CD4-positive, CD25-positive, alpha-beta regulatory T cell (primary cell): ENCODE measurements at regions not wholly inside any gene's neighbourhood (a gene's known extent, or its start where the extent isn't known, plus 50 kb on each side); places are given as distances from the start of the nearest gene placed in this dataset.
A peak's percentile ranks its signal among the peaks of the same experiment; 100 is the strongest.

ENCODE experiments used
- ATAC-seq, 2 donors: fragments of 150-1000 bp; cut with Tn5 transposase; one replicate each; pipeline ENCODE4 v1.10.0; 2021; ENCODE audit warnings: low read depth in 2 of 2, moderate number of reproducible peaks in 2 of 2, moderate library complexity in 1 of 2
- DNase-seq, 3 donors: peaks; one replicate each; pipeline versions ENCODE4 v3.0.0 to v3.0.0-alpha.2; 2012 to 2022; ENCODE audit warnings: mixed read lengths in 1 of 3
- H3K27ac ChIP-seq: one replicate; pipeline ENCODE4 v1.7.0; 2013; ENCODE audit warnings: mild to moderate bottlenecking, low read length; ENCODE audit not compliant: insufficient read depth, poor library complexity, severe bottlenecking
- H3K27me3 ChIP-seq: one replicate; pipeline ENCODE4 v1.7.0; 2013; ENCODE audit warnings: low read length; ENCODE audit not compliant: control insufficient read depth, insufficient read depth
- H3K36me3 ChIP-seq: one replicate; pipeline ENCODE4 v1.7.0; 2013; ENCODE audit warnings: mild to moderate bottlenecking, low read length, moderate library complexity; ENCODE audit not compliant: control insufficient read depth, insufficient read depth
- H3K4me1 ChIP-seq: 2 replicates; pipeline ENCODE4 v1.7.0; 2013; ENCODE audit warnings: mild to moderate bottlenecking, low read length; ENCODE audit not compliant: insufficient read depth, control insufficient read depth, poor library complexity, severe bottlenecking
- H3K4me3 ChIP-seq: one replicate; pipeline ENCODE4 v1.7.0; 2013; ENCODE audit warnings: low read depth, mild to moderate bottlenecking, low read length, moderate library complexity
- H3K9me3 ChIP-seq, 2 experiments: 1 replicate in 1 of 2; 2 replicates in 1 of 2; pipeline ENCODE4 v1.7.0; 2013; ENCODE audit warnings: low read length in 2 of 2, mild to moderate bottlenecking in 1 of 2, moderate library complexity in 1 of 2; ENCODE audit not compliant: control insufficient read depth in 2 of 2
- H3K27ac Mint-ChIP-seq, 3 donors: one replicate each; pipeline ENCODE4 v1.8.0; 2020 to 2022; ENCODE audit warnings: mild to moderate bottlenecking in 3 of 3, mixed read lengths in 3 of 3, moderate library complexity in 2 of 3
- H3K27me3 Mint-ChIP-seq: one replicate; pipeline ENCODE4 v1.8.0; 2022; ENCODE audit warnings: mild to moderate bottlenecking, mixed read lengths
- H3K36me3 Mint-ChIP-seq: one replicate; pipeline ENCODE4 v1.8.0; 2020; ENCODE audit warnings: mixed read lengths
- H3K4me1 Mint-ChIP-seq, 4 donors: one replicate each; pipeline ENCODE4 v1.8.0; 2020 to 2022; ENCODE audit warnings: mixed read lengths in 4 of 4, mild to moderate bottlenecking in 1 of 4
- H3K4me3 Mint-ChIP-seq, 4 donors: one replicate each; pipeline ENCODE4 v1.8.0; 2020 to 2022; ENCODE audit warnings: mild to moderate bottlenecking in 4 of 4, mixed read lengths in 4 of 4, moderate library complexity in 3 of 4
- H3K9me3 Mint-ChIP-seq, 7 donors: one replicate each; pipeline ENCODE4 v1.8.0; 2020 to 2022; ENCODE audit warnings: mixed read lengths in 7 of 7, mild to moderate bottlenecking in 3 of 7, moderate library complexity in 2 of 7

- H3K9me3 Mint-ChIP-seq, result peaks cover 0 to 8% (median 2%) of the 10 kb centered on the region in 7 donors
- no peak for ATAC-seq
Measured at GRCh38 chr3:31075876-31076275, 181.4 kb upstream of the GADL1 start.

DNA sequence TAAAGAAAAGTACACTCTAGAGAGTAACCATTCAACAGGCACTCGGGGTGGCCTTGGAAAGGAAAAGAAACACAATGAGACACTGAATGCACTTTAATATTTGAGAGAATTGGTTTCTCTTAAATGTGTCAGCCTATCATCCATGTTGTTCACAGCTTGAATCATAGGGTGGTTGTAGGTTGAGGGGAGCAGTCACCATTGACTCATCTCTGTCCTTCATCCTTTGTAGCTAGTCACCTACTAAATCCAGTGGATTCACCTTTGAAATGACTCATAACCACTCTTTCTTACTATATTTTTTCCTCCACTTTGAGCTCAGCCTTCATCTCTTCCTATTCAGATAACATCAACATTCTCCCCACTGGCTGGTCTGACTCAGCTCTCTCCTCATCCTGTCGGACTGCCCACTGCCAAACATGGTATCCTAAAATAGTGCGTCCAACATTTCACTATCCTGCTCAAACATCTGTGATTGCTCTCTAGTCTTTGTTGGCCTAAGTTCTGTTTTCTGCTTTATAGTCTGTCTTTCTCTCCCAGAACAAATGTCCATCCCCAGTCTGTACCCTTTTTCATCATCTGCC is 182.7 kb upstream of the GADL1 start:
- ATAC-seq, result peak in 1 of 2 donors; percentile 37
- Mint-ChIP-seq H3K27ac (peak overlapping the region in 1 of 3 donors; percentile 3), H3K4me3 (no peak overlapping the region), H3K36me3 (no peaks in the 10 kb centered on the region), H3K27me3 (no peaks in the 10 kb centered on the region), H3K4me1 (no peaks in the 10 kb centered on the region), H3K9me3 (peaks cover 0 to 6% (median 0%) of the 10 kb centered on the region in 7 donors)
- no peaks in the 10 kb centered on the region for H3K27me3 ChIP-seq
- H3K4me3 ChIP-seq, result no peak overlapping the region
- no peaks in the 10 kb centered on the region for H3K4me1 ChIP-seq
- no peak overlapping the region for H3K27ac ChIP-seq
- H3K36me3 ChIP-seq, result no peaks in the 10 kb centered on the region
- peak in 1 of 3 donors; percentile 60 for DNase-seq
- no peaks in the 10 kb centered on the region for H3K9me3 ChIP-seq

More at GRCh38 chr3:31075876-31076275, 181.4 kb upstream of the GADL1 start:
- Histone ChIP-seq H3K36me3 (no peaks in the 10 kb centered on the region), H3K27me3 (no peaks in the 10 kb centered on the region), H3K9me3 (no peaks in the 10 kb centered on the region), H3K4me3 (no peak overlapping the region), H3K4me1 (no peaks in the 10 kb centered on the region), H3K27ac (no peak overlapping the region)
- Mint-ChIP-seq H3K27ac (no peak overlapping the region), H3K4me1 (no peaks in the 10 kb centered on the region), H3K36me3 (no peaks in the 10 kb centered on the region), H3K4me3 (no peak overlapping the region), H3K27me3 (no peaks in the 10 kb centered on the region)
- DNase-seq, result no peak

GRCh38 chr3:31077826-31078225 is 183.4 kb upstream of the GADL1 start:
- Mint-ChIP-seq H3K27ac (no peak overlapping the region), H3K4me1 (no peaks in the 10 kb centered on the region), H3K4me3 (no peak overlapping the region), H3K36me3 (no peaks in the 10 kb centered on the region), H3K9me3 (peaks cover 0 to 4% (median 0%) of the 10 kb centered on the region in 7 donors), H3K27me3 (no peaks in the 10 kb centered on the region)
- no peaks in the 10 kb centered on the region for H3K27me3 ChIP-seq
- no peak for DNase-seq
- H3K4me3 ChIP-seq, result no peak overlapping the region
- H3K9me3 ChIP-seq, result no peaks in the 10 kb centered on the region
- no peaks in the 10 kb centered on the region for H3K36me3 ChIP-seq
- no peak for ATAC-seq
- no peak overlapping the region for H3K27ac ChIP-seq
- H3K4me1 ChIP-seq, result no peaks in the 10 kb centered on the region

GRCh38 chr3:31079689-31080088 is 185.2 kb upstream of the GADL1 start:
- no peaks in the 10 kb centered on the region for H3K9me3 ChIP-seq
- Mint-ChIP-seq H3K4me3 (no peak overlapping the region), H3K36me3 (no peaks in the 10 kb centered on the region), H3K27ac (no peak overlapping the region), H3K4me1 (no peaks in the 10 kb centered on the region), H3K9me3 (peaks cover 0 to 4% (median 0%) of the 10 kb centered on the region in 7 donors), H3K27me3 (no peaks in the 10 kb centered on the region)
- H3K27ac ChIP-seq, result no peak overlapping the region
- H3K27me3 ChIP-seq, result no peaks in the 10 kb centered on the region
- ATAC-seq, result no peak
- DNase-seq, result no peak
- no peaks in the 10 kb centered on the region for H3K4me1 ChIP-seq
- H3K36me3 ChIP-seq, result no peaks in the 10 kb centered on the region
- H3K4me3 ChIP-seq, result no peak overlapping the region

GRCh38 chr3:31081018-31081662 is 186.7 kb upstream of the GADL1 start:
- Histone ChIP-seq H3K9me3 (no peaks in the 10 kb centered on the region), H3K4me1 (no peaks in the 10 kb centered on the region), H3K27me3 (no peaks in the 10 kb centered on the region), H3K4me3 (no peak overlapping the region), H3K27ac (no peak overlapping the region), H3K36me3 (no peaks in the 10 kb centered on the region)
- no peaks in the 10 kb centered on the region for H3K36me3 Mint-ChIP-seq
- H3K4me3 Mint-ChIP-seq, result no peak overlapping the region
- no peaks in the 10 kb centered on the region for H3K27me3 Mint-ChIP-seq
- H3K4me1 Mint-ChIP-seq, result no peaks in the 10 kb centered on the region
- DNase-seq (no peak), ATAC-seq (no peak)
- H3K27ac Mint-ChIP-seq, result no peak overlapping the region
- H3K9me3 Mint-ChIP-seq, result peaks cover 0 to 4% (median 0%) of the 10 kb centered on the region in 7 donors

GRCh38 chr3:31086148-31086547 is 191.7 kb upstream of the GADL1 start:
- H3K27ac ChIP-seq, result no peak overlapping the region
- H3K36me3 ChIP-seq, result no peaks in the 10 kb centered on the region
- H3K4me3 Mint-ChIP-seq, result no peak overlapping the region
- H3K27me3 Mint-ChIP-seq, result no peaks in the 10 kb centered on the region
- H3K27ac Mint-ChIP-seq, result no peak overlapping the region
- no peaks in the 10 kb centered on the region for H3K9me3 ChIP-seq
- H3K27me3 ChIP-seq, result no peaks in the 10 kb centered on the region
- H3K9me3 Mint-ChIP-seq, result peaks cover 0 to 1% (median 0%) of the 10 kb centered on the region in 7 donors
- DNase-seq (no peak), ATAC-seq (no peak)
- H3K4me1 ChIP-seq, result no peaks in the 10 kb centered on the region
- H3K4me3 ChIP-seq, result no peak overlapping the region
- no peaks in the 10 kb centered on the region for H3K4me1 Mint-ChIP-seq
- H3K36me3 Mint-ChIP-seq, result no peaks in the 10 kb centered on the region

- no peaks in the 10 kb centered on the region for H3K4me1 ChIP-seq
- no peak overlapping the region for H3K4me3 Mint-ChIP-seq
- no peak for ATAC-seq
Measured at GRCh38 chr3:31086698-31087097, 192.2 kb upstream of the GADL1 start.

DNA sequence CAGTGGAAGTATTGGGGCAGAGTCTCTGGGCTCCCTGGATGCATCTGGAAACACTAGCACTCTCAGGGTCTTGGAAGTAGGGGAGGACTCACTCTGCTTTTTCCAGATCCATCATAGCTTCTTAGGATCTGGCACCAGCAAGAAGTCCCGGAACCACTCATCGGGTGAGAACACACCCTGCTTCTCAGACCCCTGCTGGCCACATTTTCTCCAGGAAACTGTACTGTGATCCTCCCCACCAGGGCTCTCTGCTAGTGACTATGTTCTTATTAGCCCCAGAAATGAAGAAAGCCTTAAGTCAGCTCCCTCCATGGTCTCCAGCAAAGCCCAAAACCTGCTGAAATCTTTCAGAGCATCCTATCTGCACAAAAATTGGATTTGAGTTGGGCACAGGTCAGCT is 197.3 kb upstream of the GADL1 start:
- no peak overlapping the region for H3K4me3 ChIP-seq
- no peak for DNase-seq
- no peaks in the 10 kb centered on the region for H3K27me3 Mint-ChIP-seq
- no peaks in the 10 kb centered on the region for H3K36me3 Mint-ChIP-seq
- no peaks in the 10 kb centered on the region for H3K4me1 Mint-ChIP-seq
- no peak for ATAC-seq
- no peak overlapping the region for H3K27ac ChIP-seq
- no peaks in the 10 kb centered on the region for H3K4me1 ChIP-seq
- no peaks in the 10 kb centered on the region for H3K36me3 ChIP-seq
- no peaks in the 10 kb centered on the region for H3K27me3 ChIP-seq
- H3K27ac Mint-ChIP-seq, result no peak overlapping the region
- H3K9me3 ChIP-seq, result no peaks in the 10 kb centered on the region
- no peak overlapping the region for H3K4me3 Mint-ChIP-seq
- peaks cover 0 to 1% (median 0%) of the 10 kb centered on the region in 7 donors for H3K9me3 Mint-ChIP-seq

More at GRCh38 chr3:31086698-31087097, 192.2 kb upstream of the GADL1 start:
- Histone ChIP-seq H3K27ac (no peak overlapping the region), H3K4me3 (no peak overlapping the region), H3K9me3 (no peaks in the 10 kb centered on the region), H3K36me3 (no peaks in the 10 kb centered on the region), H3K27me3 (no peaks in the 10 kb centered on the region)
- Mint-ChIP-seq H3K36me3 (no peaks in the 10 kb centered on the region), H3K27ac (no peak overlapping the region), H3K4me1 (no peaks in the 10 kb centered on the region), H3K27me3 (no peaks in the 10 kb centered on the region), H3K9me3 (peaks cover 0 to 1% (median 0%) of the 10 kb centered on the region in 7 donors)
- no peak for DNase-seq
